GM12891 (cell line): ENCODE measurements at regions not wholly inside any gene's neighbourhood (a gene's known extent, or its start where the extent isn't known, plus 50 kb on each side); places are given as distances from the start of the nearest gene placed in this dataset.

ENCODE experiments used
- PAX5 ChIP-seq: IDR thresholded peaks from 2 replicates; pipeline ENCODE4 v1.6.1; 2011; ENCODE audit warnings: low read length, moderate library complexity, mild to moderate bottlenecking; ENCODE audit not compliant: insufficient read depth, severe bottlenecking
- POLR2A ChIP-seq: IDR thresholded peaks from 2 replicates; pipeline ENCODE4 v1.6.1; 2011; ENCODE audit warnings: low read depth, low read length, control low read depth
- POLR2AphosphoS5 ChIP-seq: IDR thresholded peaks from 2 replicates; pipeline ENCODE4 v1.6.1; 2011; ENCODE audit warnings: low read depth, low read length, control low read depth
- POU2F2 ChIP-seq: IDR thresholded peaks from 2 replicates; pipeline ENCODE4 v1.6.1; 2011; ENCODE audit warnings: low read depth, mild to moderate bottlenecking, control low read depth, low read length, moderate library complexity
- SPI1 ChIP-seq: IDR thresholded peaks from 2 replicates; pipeline ENCODE4 v1.6.1; 2011; ENCODE audit warnings: low read depth, low read length, control low read depth
- TAF1 ChIP-seq: IDR thresholded peaks from 2 replicates; pipeline ENCODE4 v1.6.1; 2011; ENCODE audit warnings: low read depth, low read length, control low read depth

GRCh38 chr7:45486575-45486974 is 87.6 kb upstream of the ADCY1 start:
- no peak for TF ChIP-seq POLR2A
- no peak for TF ChIP-seq POLR2AphosphoS5
- no peak for TF ChIP-seq POU2F2
- TF ChIP-seq SPI1, result no peak
- TF ChIP-seq TAF1, result no peak
- no peak for TF ChIP-seq PAX5
